H9 (cell line): ENCODE measurements at regions not wholly inside any gene's neighbourhood (a gene's known extent, or its start where the extent isn't known, plus 50 kb on each side); places are given as distances from the start of the nearest gene placed in this dataset.

Experiments
- DNase-seq: peaks from one replicate; pipeline ENCODE4 v3.0.0-alpha.2; 2017
- H2AFZ ChIP-seq: one replicate; pipeline ENCODE4 v1.6.1; 2013; ENCODE audit warnings: mild to moderate bottlenecking, low read length, control low read depth, moderate library complexity
- H2AK5ac ChIP-seq: 2 replicates; pipeline ENCODE4 v1.6.1; 2013; ENCODE audit warnings: low read length, control low read depth, mixed read lengths; ENCODE audit not compliant: insufficient read length
- H2BK120ac ChIP-seq: one replicate; pipeline ENCODE4 v1.6.1; 2013; ENCODE audit warnings: low read depth, mild to moderate bottlenecking, low read length, control low read depth, inconsistent platforms; ENCODE audit not compliant: poor library complexity, severe bottlenecking
- H2BK12ac ChIP-seq: 2 replicates; pipeline ENCODE4 v1.6.1; 2013; ENCODE audit warnings: low read length, control low read depth, mixed read lengths, low read depth; ENCODE audit not compliant: insufficient read length
- H2BK15ac ChIP-seq: 2 replicates; pipeline ENCODE4 v1.6.1; 2013; ENCODE audit warnings: low read depth, low read length, control low read depth
- H2BK20ac ChIP-seq: one replicate; pipeline ENCODE4 v1.6.1; 2013; ENCODE audit warnings: low read depth, mild to moderate bottlenecking, low read length, control low read depth, inconsistent platforms; ENCODE audit not compliant: poor library complexity, severe bottlenecking
- H2BK5ac ChIP-seq: 2 replicates; pipeline ENCODE4 v1.6.1; 2013; ENCODE audit warnings: low read length, control low read depth, mixed read lengths; ENCODE audit not compliant: insufficient read length
- H3K14ac ChIP-seq: 2 replicates; pipeline ENCODE4 v1.6.1; 2013; ENCODE audit warnings: low read length, control low read depth; ENCODE audit not compliant: insufficient read depth
- H3K18ac ChIP-seq: 2 replicates; pipeline ENCODE4 v1.6.1; 2013; ENCODE audit warnings: low read depth, mild to moderate bottlenecking, mixed read lengths, low read length, control low read depth; ENCODE audit not compliant: insufficient read length
- H3K23ac ChIP-seq: 2 replicates; pipeline ENCODE4 v1.6.1; 2013; ENCODE audit warnings: low read length, control low read depth, mixed read lengths, low read depth; ENCODE audit not compliant: insufficient read length
- H3K23me2 ChIP-seq: 2 replicates; pipeline ENCODE4 v1.6.1; 2013; ENCODE audit warnings: low read depth, mild to moderate bottlenecking, mixed read lengths, low read length, control low read depth; ENCODE audit not compliant: insufficient read length, poor library complexity, severe bottlenecking
- H3K27ac ChIP-seq: 2 replicates; pipeline ENCODE4 v1.5.1; 2013; ENCODE audit warnings: low read length, control low read depth, mixed read lengths, low read depth; ENCODE audit not compliant: insufficient read length
- H3K27me3 ChIP-seq: 2 replicates; pipeline ENCODE4 v1.6.1; 2013; ENCODE audit warnings: low read length, control low read depth, inconsistent platforms; ENCODE audit not compliant: insufficient read depth
- H3K4ac ChIP-seq: 2 replicates; pipeline ENCODE4 v1.6.1; 2013; ENCODE audit warnings: low read depth, mild to moderate bottlenecking, control low read depth, inconsistent platforms, low read length, moderate library complexity
- H3K4me1 ChIP-seq: 2 replicates; pipeline ENCODE4 v1.6.1; 2013; ENCODE audit warnings: low read length, control low read depth, inconsistent platforms; ENCODE audit not compliant: insufficient read depth
- H3K4me2 ChIP-seq: 2 replicates; pipeline ENCODE4 v1.6.1; 2013; ENCODE audit warnings: low read length, control low read depth, mixed read lengths; ENCODE audit not compliant: insufficient read length, insufficient read depth
- H3K56ac ChIP-seq: 2 replicates; pipeline ENCODE4 v1.6.1; 2013; ENCODE audit warnings: low read depth, mild to moderate bottlenecking, mixed read lengths, low read length, control low read depth; ENCODE audit not compliant: insufficient read length
- H3K79me1 ChIP-seq: 2 replicates; pipeline ENCODE4 v1.6.1; 2013; ENCODE audit warnings: low read depth, mild to moderate bottlenecking, moderate library complexity, low read length, control low read depth, inconsistent platforms; ENCODE audit not compliant: insufficient read depth, poor library complexity, severe bottlenecking
- H3K79me2 ChIP-seq: 2 replicates; pipeline ENCODE4 v1.6.1; 2013; ENCODE audit warnings: low read length, control low read depth, inconsistent platforms; ENCODE audit not compliant: insufficient read depth
- H3K9ac ChIP-seq: 2 replicates; pipeline ENCODE4 v1.6.1; 2013; ENCODE audit warnings: low read length, control low read depth, mixed read lengths; ENCODE audit not compliant: insufficient read length; ENCODE audit errors: extremely low read depth
- H3K9me3 ChIP-seq: one replicate; pipeline ENCODE4 v1.6.1; 2013; ENCODE audit warnings: low read depth, low read length, inconsistent platforms; ENCODE audit not compliant: control insufficient read depth
- H3T11ph ChIP-seq: one replicate; pipeline ENCODE4 v1.6.1; 2013; ENCODE audit warnings: mild to moderate bottlenecking, low read length, control low read depth, inconsistent platforms
- H4K20me1 ChIP-seq: one replicate; pipeline ENCODE4 v1.6.1; 2013; ENCODE audit not compliant: control insufficient read depth, insufficient read length, insufficient read depth
- H4K5ac ChIP-seq: 2 replicates; pipeline ENCODE4 v1.6.1; 2013; ENCODE audit warnings: low read depth, mild to moderate bottlenecking, mixed read lengths, low read length, control low read depth; ENCODE audit not compliant: insufficient read length
- H4K8ac ChIP-seq: replicated peaks from 2 replicates; pipeline ENCODE4 v1.6.1; 2013; ENCODE audit warnings: low read length, control low read depth, mixed read lengths, low read depth; ENCODE audit not compliant: insufficient read length
- H4K91ac ChIP-seq: 2 replicates; pipeline ENCODE4 v1.6.1; 2013; ENCODE audit warnings: low read depth, mild to moderate bottlenecking, moderate library complexity, mixed read lengths, low read length, control low read depth; ENCODE audit not compliant: insufficient read length
- H3K27ac Mint-ChIP-seq, 3 experiments: 2 replicates in 2 of 3; 3 replicates in 1 of 3; pipeline ENCODE4 v1.8.0; 2020 to 2021; ENCODE audit warnings: mixed read lengths in 3 of 3, mild to moderate bottlenecking in 1 of 3, moderate library complexity in 1 of 3
- H3K27me3 Mint-ChIP-seq: 2 replicates; pipeline ENCODE4 v1.8.0; 2021; ENCODE audit warnings: low read depth, mild to moderate bottlenecking, moderate library complexity, mixed read lengths
- H3K36me3 Mint-ChIP-seq, 3 experiments: 2 replicates in 2 of 3; 3 replicates in 1 of 3; pipeline ENCODE4 v1.8.0; 2020 to 2021; ENCODE audit warnings: low read depth in 3 of 3, mixed read lengths in 3 of 3; ENCODE audit not compliant: insufficient read depth in 1 of 3
- H3K4me1 Mint-ChIP-seq, 2 experiments: 2 replicates each; pipeline ENCODE4 v1.8.0; 2020; ENCODE audit warnings: mixed read lengths in 2 of 2
- H3K4me3 Mint-ChIP-seq, 2 experiments: 2 replicates in 1 of 2; 3 replicates in 1 of 2; pipeline ENCODE4 v1.8.0; 2020 to 2021; ENCODE audit warnings: mild to moderate bottlenecking in 2 of 2, mixed read lengths in 2 of 2, moderate library complexity in 1 of 2
- H3K9me3 Mint-ChIP-seq, 2 experiments: 2 replicates in 1 of 2; 3 replicates in 1 of 2; pipeline ENCODE4 v1.8.0; 2020; ENCODE audit warnings: mild to moderate bottlenecking in 2 of 2, mixed read lengths in 2 of 2, moderate library complexity in 1 of 2
- CTCF ChIP-seq: fragments of 200-600 bp; sonication (generic); conservative IDR thresholded peaks from 3 replicates; pipeline ENCODE4 v1.8.0; 2021; ENCODE audit warnings: antibody characterized with exemption, mild to moderate bottlenecking
- WGBS: extraction: QIAGEN DNeasy Blood & Tissue Kit; methylation state at CpG from one replicate; pipeline ENCODE4 v1.1.7; 2013; ENCODE audit warnings: missing lambda C conversion rate, low lambda C conversion rate, mixed read lengths; ENCODE audit not compliant: insufficient read length; ENCODE audit errors: extremely low coverage; 5-methylcytosine and 5-hydroxymethylcytosine counted together

DNA sequence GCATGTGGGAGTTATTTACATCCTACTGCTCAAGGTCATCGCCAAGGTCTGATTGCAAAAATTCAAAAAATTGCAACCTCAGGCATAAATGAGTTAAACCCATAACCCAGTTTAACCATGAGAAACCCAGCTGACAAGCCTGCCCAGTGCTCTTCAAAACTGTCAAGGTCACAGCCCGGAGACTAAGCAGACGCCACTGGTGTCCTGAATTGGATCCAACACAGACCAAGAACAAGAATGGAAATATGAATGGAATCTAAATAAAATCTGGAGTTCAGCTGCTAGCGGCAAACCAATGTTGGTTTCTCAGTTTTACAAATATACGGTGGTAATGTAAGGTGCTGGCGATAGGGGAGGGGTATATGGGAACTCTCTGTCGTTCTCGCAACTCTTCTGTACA lies 201.5 kb upstream of the MVB12B start:
- Histone ChIP-seq H4K5ac (no peak overlapping the region), H3K79me1 (no peaks in the 10 kb centered on the region), H3K14ac (no peak overlapping the region), H3K23me2 (no peaks in the 10 kb centered on the region), H3K9me3 (no peaks in the 10 kb centered on the region), H2BK12ac (no peak overlapping the region), H3K4me1 (no peaks in the 10 kb centered on the region), H2BK5ac (no peak overlapping the region), H2BK120ac (no peak overlapping the region), H4K91ac (no peak overlapping the region), H3K79me2 (no peaks in the 10 kb centered on the region), H2BK15ac (no peak overlapping the region), H3K4me2 (no peak overlapping the region), H3K27me3 (no peaks in the 10 kb centered on the region), H4K20me1 (no peaks in the 10 kb centered on the region), H3K4ac (no peak overlapping the region), H4K8ac (no peak overlapping the region), H3K9ac (no peak overlapping the region), H2AK5ac (no peak overlapping the region), H3K27ac (no peak overlapping the region), H3K23ac (no peak overlapping the region), H3T11ph (no peak overlapping the region), H3K18ac (no peak overlapping the region), H2BK20ac (no peak overlapping the region), H2AFZ (no peak overlapping the region), H3K56ac (no peak overlapping the region)
- Mint-ChIP-seq H3K36me3 (no peaks in the 10 kb centered on the region), H3K27me3 (peaks cover 41% of the 10 kb centered on the region), H3K9me3 (no peaks in the 10 kb centered on the region), H3K4me3 (no peak overlapping the region), H3K4me1 (no peaks in the 10 kb centered on the region), H3K27ac (no peak overlapping the region)
- DNase-seq, result no peak
- TF ChIP-seq CTCF, result no peak
- no CpG with 5 or more reads among the region's 8 CpGs for WGBS
